22Rv1 (cell line): ENCODE measurements at regions not wholly inside any gene's neighbourhood (a gene's known extent, or its start where the extent isn't known, plus 50 kb on each side); places are given as distances from the start of the nearest gene placed in this dataset.

ENCODE experiments used
- CTCF ChIP-seq: fragments of 450-650 bp; IDR thresholded peaks from 2 replicates; pipeline ENCODE4 v1.5.1; 2017; ENCODE audit warnings: mild to moderate bottlenecking
- ZFX ChIP-seq: fragments of 450-650 bp; IDR thresholded peaks from 2 replicates; pipeline ENCODE4 v1.6.1; 2017; ENCODE audit warnings: antibody characterized with exemption, borderline replicate concordance

GRCh38 chrX:87941841-87942240 is 424.2 kb downstream of the KLHL4 start:
- TF ChIP-seq CTCF (no peak), ZFX (no peak)
